Subcutaneous abdominal adipose tissue (tissue), 5 donors: ENCODE measurements at regions not wholly inside any gene's neighbourhood (a gene's known extent, or its start where the extent isn't known, plus 50 kb on each side); places are given as distances from the start of the nearest gene placed in this dataset.
A peak's percentile ranks its signal among the peaks of the same experiment; 100 is the strongest.
"Not testable (repeated sequence)": the region's sequence is repeated elsewhere in the genome, so short reads cannot be mapped to it uniquely, and the experiment has no call there.

Experiments used
- H3K27ac ChIP-seq: one replicate; pipeline ENCODE4 v1.7.0; 2013; ENCODE audit warnings: low read depth, mild to moderate bottlenecking, inconsistent platforms, low read length, moderate library complexity
- H3K27me3 ChIP-seq, 5 donors: one replicate each; pipeline ENCODE4 v1.7.0; 2013; ENCODE audit warnings: low read length in 5 of 5, inconsistent platforms in 1 of 5; ENCODE audit not compliant: control insufficient read depth in 5 of 5, insufficient read depth in 4 of 5
- H3K36me3 ChIP-seq, 5 donors: one replicate each; pipeline ENCODE4 v1.7.0; 2013; ENCODE audit warnings: low read length in 5 of 5; ENCODE audit not compliant: control insufficient read depth in 5 of 5, insufficient read depth in 5 of 5
- H3K4me1 ChIP-seq, 5 donors: one replicate each; pipeline ENCODE4 v1.7.0; 2013; ENCODE audit warnings: low read length in 5 of 5, mild to moderate bottlenecking in 3 of 5, moderate library complexity in 1 of 5; ENCODE audit not compliant: control insufficient read depth in 5 of 5, insufficient read depth in 5 of 5
- H3K4me3 ChIP-seq, 5 donors: one replicate each; pipeline ENCODE4 v1.7.0; 2013; ENCODE audit warnings: low read length in 5 of 5, low read depth in 1 of 5
- H3K9ac ChIP-seq, 5 donors: one replicate each; pipeline ENCODE4 v1.7.0; 2013; ENCODE audit warnings: low read length in 5 of 5, mild to moderate bottlenecking in 4 of 5, moderate library complexity in 3 of 5
- H3K9me3 ChIP-seq, 5 donors: one replicate each; pipeline ENCODE4 v1.7.0; 2013; ENCODE audit warnings: low read length in 5 of 5; ENCODE audit not compliant: control insufficient read depth in 5 of 5
- donor health status: healthy.
- donor health status: healthy.
- donor health status: healthy.
- donor health status: healthy.
- donor health status: healthy.

- H3K9me3 ChIP-seq, H3K4me1 ChIP-seq, H3K27me3 ChIP-seq, H3K9ac ChIP-seq, H3K36me3 ChIP-seq, H3K4me3 ChIP-seq, H3K27ac ChIP-seq: not testable (repeated sequence)
These were observed 72.7 kb upstream of the NPIPB12 start for GRCh38 chr16:29578898-29579297.

DNA sequence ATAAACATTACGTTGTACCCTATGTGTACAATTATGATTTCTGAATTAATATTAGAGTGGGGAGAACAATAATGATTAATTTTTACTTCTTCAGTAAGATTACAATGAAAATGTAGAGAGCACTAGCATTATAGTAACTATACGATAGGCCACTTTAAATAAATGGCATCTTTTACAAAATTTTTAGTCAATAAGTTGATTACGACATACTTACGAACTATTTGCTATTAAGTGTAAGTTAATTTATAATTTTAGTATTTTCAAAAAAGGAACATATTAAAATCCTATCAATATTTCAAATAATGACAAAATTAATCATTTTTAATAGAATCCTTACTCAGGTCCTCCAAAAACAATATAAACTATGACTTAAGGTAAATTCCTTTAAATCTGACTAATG lies 75.6 kb upstream of the NPIPB12 start:
- not testable (repeated sequence) for H3K27ac ChIP-seq, H3K36me3 ChIP-seq, H3K4me1 ChIP-seq, H3K9ac ChIP-seq, H3K27me3 ChIP-seq, H3K4me3 ChIP-seq, H3K9me3 ChIP-seq

- not testable (repeated sequence) for H3K27ac ChIP-seq, H3K4me1 ChIP-seq, H3K4me3 ChIP-seq, H3K9me3 ChIP-seq, H3K9ac ChIP-seq, H3K36me3 ChIP-seq, H3K27me3 ChIP-seq
These were observed 71.1 kb upstream of the SPN start for GRCh38 chr16:29591919-29592318.

- H3K27me3 ChIP-seq, H3K4me1 ChIP-seq, H3K9me3 ChIP-seq, H3K36me3 ChIP-seq: not testable (repeated sequence)
- Histone ChIP-seq H3K4me3 (peak overlapping the region in 4 of 5 donors; percentile 22 to 78 (median 54)), H3K27ac (peak overlapping the region; percentile 62), H3K9ac (peak overlapping the region in 2 of 5 donors; percentile 70 to 73)
These were observed 68.7 kb upstream of the SPN start for GRCh38 chr16:29594269-29594925.

DNA sequence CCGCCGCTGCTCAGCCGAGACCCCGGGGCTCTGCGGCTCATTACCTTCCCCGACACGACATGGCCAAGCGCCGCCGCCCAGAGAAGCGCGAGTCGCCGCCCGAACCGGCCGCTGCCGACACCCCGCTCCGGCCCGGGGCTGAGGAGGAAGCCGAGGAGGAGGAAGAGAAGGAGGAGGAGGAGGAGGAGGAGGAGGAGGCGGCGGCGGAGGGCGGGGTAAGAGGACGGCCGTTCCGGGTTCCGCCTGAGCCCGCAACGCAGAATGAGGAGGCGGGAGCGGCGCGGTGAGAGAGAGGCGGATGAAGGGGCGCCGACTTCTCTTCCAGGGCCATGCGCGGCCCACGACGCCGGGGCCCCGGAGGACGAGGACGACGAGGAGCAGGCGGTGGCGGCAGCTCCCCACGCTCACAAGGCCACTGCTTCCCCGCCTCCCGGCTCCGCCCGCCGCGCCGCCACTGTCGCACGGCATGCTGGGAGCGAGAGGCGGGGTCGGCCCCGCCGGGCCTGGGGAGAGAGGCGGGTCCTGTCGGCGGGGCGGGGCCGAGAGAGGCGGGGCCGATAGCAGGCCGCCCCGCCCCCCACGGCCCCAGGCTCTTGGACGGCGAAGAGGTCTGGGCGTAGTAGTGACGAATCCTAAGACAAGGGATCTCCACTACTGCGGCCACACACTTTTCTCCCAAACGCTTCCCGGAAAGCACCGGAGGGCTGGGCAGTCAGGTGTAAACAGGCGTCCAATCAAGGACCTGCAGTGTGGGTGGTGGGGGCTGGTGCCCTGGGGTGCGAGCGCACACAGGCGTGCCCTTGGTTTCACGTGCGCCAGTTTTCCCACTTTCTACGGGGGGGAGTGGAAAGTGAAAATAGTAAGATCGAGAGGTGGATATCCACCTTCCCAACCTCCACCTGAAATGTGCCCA lies 67.9 kb upstream of the SPN start:
- H3K9me3 ChIP-seq, H3K36me3 ChIP-seq, H3K4me1 ChIP-seq, H3K27me3 ChIP-seq: not testable (repeated sequence)
- peak overlapping the region in 4 of 5 donors; percentile 53 to 82 (median 72) for H3K9ac ChIP-seq
- peak overlapping the region; percentile 62 for H3K27ac ChIP-seq
- H3K4me3 ChIP-seq = peak overlapping the region; percentile 57 to 78 (median 66)

GRCh38 chr16:29597030-29597429 lies 66.0 kb upstream of the SPN start:
- not testable (repeated sequence) for H3K4me3 ChIP-seq, H3K9ac ChIP-seq, H3K9me3 ChIP-seq, H3K36me3 ChIP-seq, H3K27me3 ChIP-seq, H3K4me1 ChIP-seq, H3K27ac ChIP-seq

DNA sequence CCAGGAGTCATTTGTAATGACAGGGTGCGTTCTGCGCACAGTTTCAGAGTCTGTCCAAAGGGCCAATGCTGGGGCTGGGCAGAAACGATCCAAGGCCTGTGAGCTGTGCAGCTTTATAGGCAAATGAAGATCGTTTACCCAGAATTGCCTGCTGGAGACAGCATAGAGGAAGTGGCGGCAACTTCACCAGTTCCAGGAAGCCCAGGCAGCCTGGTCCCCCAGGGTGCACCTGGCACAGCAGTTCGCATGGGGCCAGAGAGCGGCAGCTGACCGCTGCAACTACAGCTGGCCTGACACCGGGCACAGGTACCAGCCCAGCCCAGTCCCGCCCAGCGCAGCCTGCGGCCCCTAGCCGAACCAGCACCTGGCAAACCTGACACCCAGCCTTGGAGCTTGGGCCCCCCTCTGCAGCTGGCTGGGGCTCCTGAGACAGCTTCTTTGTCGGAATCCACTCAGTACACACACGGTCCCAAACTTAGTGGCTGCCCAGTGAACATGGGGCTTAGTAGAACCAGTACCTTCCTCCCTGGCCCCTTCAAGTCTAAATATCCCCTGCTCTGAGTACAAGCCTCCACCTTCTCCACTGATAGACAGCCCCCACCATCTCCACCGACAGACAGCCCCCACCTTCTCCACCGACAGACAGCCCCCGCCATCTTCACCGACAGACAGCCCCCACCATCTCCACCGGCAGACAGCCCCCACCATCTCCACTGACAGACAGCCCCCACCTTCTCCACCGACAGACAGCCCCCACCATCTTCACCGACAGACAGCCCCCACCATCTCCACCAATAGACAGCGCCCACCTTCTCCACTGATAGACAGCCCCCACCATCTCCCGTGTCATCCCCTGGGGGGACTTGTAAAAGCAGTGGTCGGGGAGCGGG lies 62.7 kb upstream of the SPN start:
- not testable (repeated sequence) for H3K4me1 ChIP-seq, H3K36me3 ChIP-seq, H3K27me3 ChIP-seq, H3K4me3 ChIP-seq, H3K27ac ChIP-seq, H3K9ac ChIP-seq, H3K9me3 ChIP-seq

DNA sequence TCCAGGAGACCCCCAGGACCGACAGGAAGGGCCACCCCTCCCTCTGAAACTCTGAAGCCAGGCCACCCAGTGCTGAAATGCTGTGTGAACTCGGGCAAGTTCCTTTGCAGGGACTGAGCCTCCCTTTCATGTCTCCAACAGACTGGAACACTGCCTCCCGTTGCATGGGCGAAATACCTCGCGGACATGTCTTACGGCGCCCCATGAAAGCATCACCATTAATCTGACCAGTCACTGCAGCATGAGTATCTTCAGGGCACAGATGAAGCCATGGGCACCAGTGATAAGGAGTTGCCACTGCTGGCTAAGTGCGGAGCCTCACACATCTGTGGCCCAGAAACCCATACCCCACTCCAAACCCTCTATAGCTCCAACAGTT lies 60.8 kb upstream of the SPN start:
- H3K9ac ChIP-seq, H3K27ac ChIP-seq, H3K27me3 ChIP-seq, H3K9me3 ChIP-seq, H3K4me1 ChIP-seq, H3K36me3 ChIP-seq, H3K4me3 ChIP-seq: not testable (repeated sequence)

GRCh38 chr16:29602683-29603088 lies 60.4 kb upstream of the SPN start:
- not testable (repeated sequence) for H3K9ac ChIP-seq, H3K36me3 ChIP-seq, H3K4me3 ChIP-seq, H3K27me3 ChIP-seq, H3K27ac ChIP-seq, H3K9me3 ChIP-seq, H3K4me1 ChIP-seq
